SK-N-SH (cell line): ENCODE measurements at regions not wholly inside any gene's neighbourhood (a gene's known extent, or its start where the extent isn't known, plus 50 kb on each side); places are given as distances from the start of the nearest gene placed in this dataset.
A peak's percentile ranks its signal among the peaks of the same experiment; 100 is the strongest.

Source experiments
- CTCF ChIP-seq: fragments of 200-600 bp; sonication (generic); IDR thresholded peaks from 2 replicates; pipeline ENCODE4 v1.6.1; 2017; ENCODE audit warnings: antibody characterized with exemption, mild to moderate bottlenecking, moderate library complexity
- EP300 ChIP-seq, 2 experiments: IDR thresholded peaks; 2 replicates each; pipeline versions ENCODE4 v1.4.0 to v1.6.1; 2012; ENCODE audit warnings: borderline replicate concordance in 1 of 2, low read depth in 1 of 2, low read length in 1 of 2
- FOSL2 ChIP-seq: IDR thresholded peaks from 2 replicates; pipeline ENCODE4 v1.4.0; 2012; ENCODE audit warnings: low read depth, mild to moderate bottlenecking, moderate library complexity, borderline replicate concordance
- GABPA ChIP-seq: IDR thresholded peaks from 2 replicates; pipeline ENCODE4 v1.4.0; 2012; ENCODE audit warnings: low read depth, mild to moderate bottlenecking
- MAX ChIP-seq: IDR thresholded peaks from 2 replicates; pipeline ENCODE4 v1.4.0; 2012; ENCODE audit warnings: low read depth
- MXI1 ChIP-seq: IDR thresholded peaks from 2 replicates; pipeline ENCODE4 v1.6.1; 2012; ENCODE audit warnings: mild to moderate bottlenecking, low read depth, low read length, improper control_type of control experiment
- NFIC ChIP-seq: IDR thresholded peaks from 2 replicates; pipeline ENCODE4 v1.4.0; 2012; ENCODE audit warnings: borderline replicate concordance
- NRF1 ChIP-seq: IDR thresholded peaks from 2 replicates; pipeline ENCODE4 v1.6.1; 2012; ENCODE audit warnings: low read depth, mild to moderate bottlenecking, low read length
- POLR2AphosphoS5 ChIP-seq: IDR thresholded peaks from 2 replicates; pipeline ENCODE4 v1.6.1; 2012; ENCODE audit warnings: low read depth, low read length
- RAD21 ChIP-seq: IDR thresholded peaks from 2 replicates; pipeline ENCODE4 v1.6.1; 2012; ENCODE audit warnings: mild to moderate bottlenecking, low read length
- REST ChIP-seq: IDR thresholded peaks from 2 replicates; pipeline ENCODE4 v1.6.1; 2012; ENCODE audit warnings: mild to moderate bottlenecking, low read depth, low read length, moderate library complexity
- TAF1 ChIP-seq: IDR thresholded peaks from 2 replicates; pipeline ENCODE4 v1.6.1; 2012; ENCODE audit warnings: low read depth, mild to moderate bottlenecking, low read length, moderate library complexity, borderline replicate concordance
- YY1 ChIP-seq: IDR thresholded peaks from 2 replicates; pipeline ENCODE4 v1.4.0; 2012; ENCODE audit warnings: low read depth, mild to moderate bottlenecking

- TF ChIP-seq CTCF (no peak), FOSL2 (no peak), EP300 (IDR thresholded peaks at IDR 0.05; ENCODE audit: borderline replicate concordance in 1 of 2, low read depth in 1 of 2, low read length in 1 of 2) (peak; percentile 29 to 44; a peak in 2 of 4 replicates), POLR2AphosphoS5 (peak; percentile 49; the same call in 1 of the 2 replicates), RAD21 (no peak), REST (no peak), NRF1 (no peak), MAX (no peak), NFIC (0 out of 2 replicates have a peak, but pooled peaks have one; percentile 28), TAF1 (no peak), MXI1 (no peak), YY1 (no peak), GABPA (no peak)
These were observed 263.3 kb upstream of the CDH5 start for GRCh38 chr16:66103211-66103610.
